SW 1271 (cell line): ENCODE measurements at regions not wholly inside any gene's neighbourhood (a gene's known extent, or its start where the extent isn't known, plus 50 kb on each side); places are given as distances from the start of the nearest gene placed in this dataset.

Experiments
- DNase-seq, 2 experiments: peaks; one replicate each; lab custom pipeline; 2025; lab: John Stamatoyannopoulos, UW

- DNase-seq: no peak
Observed at GRCh38 chr2:66802877-66803276, 368.0 kb downstream of the MEIS1 start.

- DNase-seq: no peak
Observed at GRCh38 chr2:66803726-66804125, 368.8 kb downstream of the MEIS1 start.

GRCh38 chr2:66805016-66805865 lies 370.3 kb downstream of the MEIS1 start:
- no peak for DNase-seq

DNA sequence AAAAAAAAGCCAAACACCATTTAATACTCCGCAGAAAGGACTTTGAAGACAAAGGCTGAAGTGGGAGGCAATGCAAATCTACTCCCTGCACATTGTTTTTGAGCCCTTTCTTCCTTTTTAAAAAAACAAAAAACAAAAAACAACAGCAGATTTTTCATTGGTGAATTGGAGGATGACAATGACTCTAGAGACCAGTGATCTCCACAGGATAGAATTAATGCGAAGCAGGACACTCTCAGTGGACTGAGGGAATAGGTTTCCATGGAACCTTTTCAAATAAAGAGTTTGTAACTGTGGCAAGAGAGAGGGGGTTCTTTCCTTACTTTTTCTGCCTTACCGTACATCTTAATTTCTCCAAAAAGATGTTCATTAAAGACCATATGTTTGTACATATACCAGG lies 371.0 kb downstream of the MEIS1 start:
- DNase-seq: no peak

GRCh38 chr2:66813525-66813924 lies 378.6 kb downstream of the MEIS1 start:
- no peak for DNase-seq

- DNase-seq: no peak
Observed at GRCh38 chr2:66813976-66814375, 379.1 kb downstream of the MEIS1 start.

DNA sequence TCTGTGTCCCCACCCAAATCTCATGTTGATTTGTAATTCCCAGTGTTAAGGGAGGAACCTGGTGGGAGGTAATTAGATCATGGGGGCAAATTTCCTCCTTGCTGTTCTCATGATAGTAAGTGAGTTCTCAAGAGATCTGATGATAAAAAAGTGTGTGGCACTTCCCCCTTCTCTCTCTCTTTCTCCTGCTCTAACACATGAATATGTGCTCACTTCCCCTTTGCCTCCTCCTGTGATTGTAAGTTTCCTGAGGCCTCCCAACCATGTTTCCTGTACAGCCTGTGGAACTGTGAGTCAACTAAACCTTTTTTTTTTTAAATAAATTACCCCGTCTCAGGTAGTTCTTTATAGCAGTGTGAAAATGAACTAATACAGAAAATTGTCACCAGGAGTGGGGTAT lies 380.0 kb downstream of the MEIS1 start:
- no peak for DNase-seq

DNA sequence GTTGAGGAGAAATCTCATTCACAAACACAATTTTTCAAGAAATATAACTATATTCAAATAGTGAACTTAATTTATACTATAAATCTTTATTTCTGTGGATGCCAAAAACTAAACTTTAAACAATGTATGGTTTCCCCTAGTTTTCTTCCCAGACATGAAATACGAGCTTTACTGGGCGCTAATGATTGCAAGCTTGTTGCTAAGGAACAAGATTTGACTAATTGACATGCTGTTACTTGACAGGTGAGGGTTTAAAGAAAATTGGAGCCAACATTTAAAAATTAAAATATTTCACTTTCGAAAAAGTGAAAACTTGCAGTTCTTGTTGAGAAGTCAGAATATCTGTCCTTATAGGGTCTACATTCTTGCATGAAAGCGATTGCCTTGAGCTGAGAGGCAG lies 381.0 kb downstream of the MEIS1 start:
- DNase-seq: no peak

GRCh38 chr2:66821168-66821567 lies 386.2 kb downstream of the MEIS1 start:
- no peak for DNase-seq

DNA sequence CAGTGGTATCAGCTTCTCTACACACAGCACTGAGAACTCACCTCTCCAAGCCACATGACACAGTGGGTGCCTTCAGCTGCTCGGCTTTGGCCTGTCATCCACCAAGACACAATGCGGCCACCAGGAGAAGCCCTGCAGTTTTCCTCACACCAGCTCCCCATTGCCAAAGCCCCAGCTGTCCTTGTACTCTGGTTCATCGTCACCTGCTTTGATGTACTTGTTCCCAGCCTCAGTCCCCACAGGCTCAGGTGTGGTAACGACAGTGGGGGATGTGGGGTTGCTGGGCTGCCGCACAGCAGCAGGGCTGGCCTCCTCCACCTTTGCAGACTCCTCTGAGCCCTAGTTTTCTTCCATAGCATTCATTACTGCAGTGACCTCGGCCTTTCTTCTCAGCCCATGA lies 387.3 kb downstream of the MEIS1 start:
- no peak for DNase-seq

GRCh38 chr2:66824926-66825325 lies 390.0 kb downstream of the MEIS1 start:
- DNase-seq: no peak

DNA sequence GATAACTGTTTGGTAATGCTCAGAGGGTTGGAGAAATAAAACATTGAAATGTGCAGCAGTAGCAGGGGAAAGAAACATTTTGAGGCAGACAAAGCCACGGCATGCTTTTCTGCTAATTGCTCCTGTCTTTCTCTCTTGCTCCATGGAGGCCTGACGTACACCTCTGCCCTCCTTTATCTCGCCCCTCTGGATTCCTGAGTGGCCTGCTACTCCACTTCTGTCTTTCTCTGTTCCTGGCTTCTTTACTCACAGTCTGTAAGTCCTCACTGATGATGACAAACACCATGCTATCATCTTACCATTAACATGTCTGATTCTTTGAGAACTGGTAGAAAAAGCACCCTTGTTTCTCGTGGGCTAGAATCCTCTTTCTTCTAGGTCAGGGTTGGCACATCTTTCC lies 392.9 kb downstream of the MEIS1 start:
- DNase-seq: no peak

DNA sequence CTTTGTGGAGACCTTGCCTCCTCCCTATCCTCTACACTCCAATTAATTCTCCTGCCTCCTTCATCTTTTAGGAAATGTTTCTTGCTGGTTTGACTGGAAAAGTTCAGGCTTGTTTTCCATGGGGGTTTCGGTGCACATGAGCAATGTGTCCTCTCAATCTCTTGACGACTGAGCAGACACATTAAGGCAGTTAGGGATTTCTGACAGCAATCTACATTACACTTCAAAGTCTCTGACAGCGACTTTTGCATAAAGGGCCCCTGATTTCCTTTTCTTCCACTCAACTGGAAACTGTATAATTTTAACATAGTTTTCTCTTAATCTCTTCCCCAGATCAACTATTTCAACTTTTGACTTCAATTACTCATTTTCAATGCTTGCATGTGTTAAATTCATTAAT lies 394.0 kb downstream of the MEIS1 start:
- DNase-seq: no peak

GRCh38 chr2:66830881-66831280 lies 396.0 kb downstream of the MEIS1 start:
- no peak for DNase-seq

DNA sequence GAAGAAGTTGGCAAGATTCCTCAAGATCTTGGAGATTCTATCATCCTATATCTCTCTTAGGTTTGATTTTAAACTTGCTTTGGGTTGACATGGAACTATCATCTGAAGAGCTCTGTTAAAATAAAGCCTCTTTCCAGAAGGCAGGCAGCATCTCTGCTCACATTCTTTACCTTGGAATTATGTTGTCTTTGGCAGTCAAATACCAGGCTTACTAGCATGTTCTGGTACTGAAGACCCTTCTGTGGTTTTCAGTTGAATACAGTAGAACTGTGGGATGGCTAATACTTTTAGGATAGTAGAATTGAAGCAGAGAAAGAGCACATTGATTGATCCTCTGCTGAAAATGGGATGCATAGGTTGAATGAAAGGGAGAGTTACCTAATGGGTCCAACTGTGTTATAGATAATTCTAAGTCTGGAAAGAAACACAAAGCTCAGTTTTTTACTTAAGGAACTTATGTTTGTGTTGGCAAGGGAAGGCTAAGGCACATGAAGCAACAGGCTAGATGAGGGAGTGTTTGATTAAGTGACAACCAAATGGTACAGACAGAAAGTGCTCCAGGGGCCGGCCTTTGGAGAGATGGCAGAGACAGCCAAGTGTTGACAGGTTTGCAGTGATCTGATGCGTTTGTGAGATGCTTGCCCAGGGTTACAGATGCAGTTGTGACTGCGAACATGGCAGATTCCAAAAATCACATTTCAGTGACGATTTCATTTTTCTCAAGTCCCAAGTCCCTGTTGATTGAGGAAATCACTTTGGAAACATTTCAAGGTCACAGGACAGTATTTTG lies 397.9 kb downstream of the MEIS1 start:
- no peak for DNase-seq

DNA sequence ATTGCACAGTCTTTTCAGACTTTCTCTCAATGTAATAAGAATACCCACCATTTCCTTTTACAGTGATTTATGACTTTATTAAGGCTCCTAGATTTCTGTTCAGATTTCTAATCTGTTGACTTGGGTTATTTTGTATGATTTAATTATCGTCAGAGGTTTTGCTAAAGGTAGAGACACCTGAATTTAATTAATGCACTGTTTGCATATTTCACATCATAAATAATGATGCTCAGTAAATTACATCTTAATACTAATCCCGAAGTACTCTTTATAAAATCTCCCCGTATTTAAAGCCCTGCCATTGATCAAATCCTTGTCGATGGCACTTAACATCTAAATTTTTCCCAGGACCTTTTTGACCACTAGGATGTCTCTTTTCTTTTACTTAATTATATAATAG lies 399.9 kb downstream of the MEIS1 start:
- DNase-seq: no peak

DNA sequence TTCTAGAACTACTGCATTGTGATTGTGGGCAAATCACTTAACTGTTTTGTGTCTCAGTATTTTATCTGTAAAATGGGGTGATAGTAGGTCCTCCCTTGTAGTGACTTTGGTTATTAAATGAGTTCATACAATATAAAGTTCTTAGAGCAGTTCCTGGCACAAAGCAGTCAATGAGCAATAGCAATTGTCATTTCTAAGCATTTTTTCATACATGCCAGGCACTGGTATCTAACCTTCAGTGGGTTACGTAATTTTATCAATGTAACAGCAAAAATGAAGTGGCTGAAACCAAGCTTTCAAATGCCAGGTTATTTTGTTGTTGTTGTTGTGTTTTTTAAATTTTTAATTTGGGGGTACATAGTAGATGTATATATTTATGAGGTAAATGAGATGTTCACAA lies 401.9 kb downstream of the MEIS1 start:
- no peak for DNase-seq

DNA sequence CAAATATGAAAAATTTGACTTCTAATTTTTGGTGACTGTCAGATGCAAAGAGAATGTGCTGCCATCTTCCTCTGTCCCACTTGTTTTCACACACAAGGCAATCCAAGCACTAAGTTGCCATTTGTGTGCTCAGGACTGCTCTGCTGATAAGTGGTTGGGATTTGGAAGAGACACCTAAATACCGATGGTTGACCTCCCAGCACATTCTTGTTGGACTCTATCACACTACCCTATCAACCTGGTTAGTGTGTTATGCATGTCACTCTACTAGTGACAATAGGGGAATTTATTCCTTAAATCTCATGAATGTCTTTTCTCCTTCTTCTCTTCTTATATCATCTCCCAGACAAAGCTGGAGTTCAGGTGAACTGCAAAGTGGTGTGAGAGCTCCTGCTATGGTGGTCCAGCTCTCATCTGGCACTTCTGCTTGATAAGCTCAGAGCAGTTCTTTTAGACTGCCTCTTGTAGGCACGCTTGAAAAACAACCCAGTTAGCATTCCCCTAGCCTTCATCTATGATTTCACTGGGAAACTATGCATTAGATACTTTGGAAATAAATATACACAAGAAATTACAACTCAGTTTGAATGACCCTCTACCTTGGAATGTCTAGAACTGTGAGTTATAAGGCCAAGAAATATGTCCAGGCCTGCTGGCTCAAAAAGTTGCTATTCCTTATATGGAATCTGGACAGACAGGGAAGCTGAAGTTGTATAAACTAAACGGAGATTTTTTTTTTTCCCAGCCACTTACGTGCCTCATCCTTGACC lies 404.8 kb downstream of the MEIS1 start:
- no peak for DNase-seq

DNA sequence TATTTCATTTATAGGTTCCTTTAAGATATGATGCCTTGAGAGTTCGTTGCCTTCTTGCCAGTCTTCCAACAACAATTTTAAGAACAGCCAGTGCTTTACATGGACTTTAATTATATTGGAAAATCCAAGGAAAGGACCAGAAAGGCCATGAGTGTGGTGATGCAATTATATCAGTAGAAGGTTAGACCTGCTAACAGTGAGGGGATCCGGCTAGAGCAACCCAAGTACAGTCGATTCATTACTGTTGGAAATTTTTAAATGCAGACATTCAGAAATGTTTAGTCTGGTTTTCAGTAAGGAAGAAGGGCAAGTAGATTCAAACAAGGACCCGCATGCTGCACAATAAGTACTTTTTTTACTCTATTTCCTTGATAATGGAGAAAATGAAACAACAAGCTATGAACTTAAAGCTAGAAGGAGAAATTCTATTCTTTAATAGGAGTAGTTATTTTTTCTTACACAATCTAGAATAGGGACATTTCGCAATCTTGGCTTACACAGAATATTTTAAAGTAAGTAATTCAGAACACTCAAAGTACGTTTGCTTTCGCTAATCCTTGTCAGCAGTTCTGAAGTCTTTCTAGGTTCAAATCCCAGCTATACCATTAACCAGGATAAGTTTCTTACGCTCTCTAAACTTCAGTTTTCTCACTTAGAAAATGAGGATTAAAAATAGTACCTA lies 405.5 kb downstream of the MEIS1 start:
- no peak for DNase-seq

DNA sequence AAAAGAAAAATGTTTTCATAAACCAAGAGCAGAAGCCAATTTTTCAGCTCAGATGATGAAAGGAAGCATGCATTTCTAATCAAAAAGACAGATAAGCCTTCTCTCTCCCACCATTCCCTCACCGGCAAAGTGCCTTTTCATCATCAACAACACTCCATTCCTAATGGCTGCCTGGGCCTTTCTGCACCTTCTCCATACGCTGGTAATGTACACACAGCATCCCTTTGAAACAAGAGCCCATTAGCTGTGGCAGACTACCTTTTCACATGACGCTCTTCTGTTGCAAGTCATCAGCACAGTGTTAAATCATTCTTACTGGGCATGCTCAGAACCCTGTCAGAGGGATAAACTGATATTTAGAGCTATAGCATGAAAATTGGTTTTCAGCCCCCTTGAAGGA lies 408.9 kb downstream of the MEIS1 start:
- no peak for DNase-seq

GRCh38 chr2:66845307-66845706 lies 410.4 kb downstream of the MEIS1 start:
- no peak for DNase-seq

DNA sequence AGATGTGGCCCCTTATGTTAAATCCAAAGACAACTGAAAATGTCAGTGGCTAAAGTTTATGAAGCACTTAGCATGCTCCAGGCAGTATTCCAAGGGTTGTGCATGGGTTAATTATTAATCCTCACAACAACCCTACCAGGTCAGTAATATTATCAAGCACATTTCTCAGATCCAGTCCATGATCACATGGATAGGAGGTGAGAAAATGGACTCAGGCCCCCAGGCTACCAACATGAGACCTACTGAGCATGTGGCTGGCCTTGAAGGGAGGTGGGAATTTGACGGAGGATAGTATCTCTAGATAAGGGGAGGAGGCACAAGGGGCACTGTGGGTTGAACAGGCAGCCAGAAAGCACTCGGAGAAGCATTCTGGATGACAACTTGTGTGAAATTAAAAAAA lies 412.0 kb downstream of the MEIS1 start:
- no peak for DNase-seq
